HepG2 (cell line): ENCODE measurements at regions not wholly inside any gene's neighbourhood (a gene's known extent, or its start where the extent isn't known, plus 50 kb on each side); places are given as distances from the start of the nearest gene placed in this dataset.
A peak's percentile ranks its signal among the peaks of the same experiment; 100 is the strongest.

ENCODE experiments used
- ATAC-seq: fragments of 200-7000 bp; cut with Tn5 transposase; 3 replicates; pipeline ENCODE4 v1.9.1; 2020; ENCODE audit warnings: mild to moderate bottlenecking, moderate library complexity
- BruUV-seq: library from RNA; stranded (reverse); fragments of 400-500 nt; replicated peaks from 2 replicates; lab custom pipeline; 2021; lab: Mats Ljungman, UMichigan
- CTCF ChIA-PET: fragments of 300-600 bp; formaldehyde crosslinking; extraction: SDS; loops from one replicate; lab custom pipeline; 2021; ENCODE audit warnings: low total read pairs, inconsistent platforms, low intra/inter-chr PET ratio; lab: Yijun Ruan, JAX
- POLR2A ChIA-PET: fragments of 350-600 bp; sonication (Branson Sonifier 250); formaldehyde crosslinking; loops from one replicate; lab custom pipeline; 2020; ENCODE audit warnings: antibody characterized with exemption, inconsistent platforms; lab: Yijun Ruan, JAX
- DNase-seq: peaks from one replicate; pipeline ENCODE4 v3.0.0-alpha.2; 2015; ENCODE audit warnings: low spot score
- FAIRE-seq: peaks from 3 replicates; lab custom pipeline; 2011; peaks lifted over from hg19 to GRCh38; lab: Jason Lieb, UNC
- H2AFZ ChIP-seq: one replicate; pipeline ENCODE4 v1.6.1; 2011; ENCODE audit warnings: low read length, inconsistent platforms
- H3K27ac ChIP-seq: fragments of 300-600 bp; 3 replicates; pipeline ENCODE4 v1.8.0; 2011; ENCODE audit warnings: mixed run types, mild to moderate bottlenecking, mixed read lengths, low read length, inconsistent platforms; ENCODE audit not compliant: insufficient read depth; ENCODE audit errors: extremely low read length
- H3K27me3 ChIP-seq, 2 experiments: fragments of 200-600 bp in 1 of 2; 2 replicates in 1 of 2; 3 replicates in 1 of 2; pipeline versions ENCODE4 v1.6.0 to v1.8.0; 2011; ENCODE audit warnings: low read length in 2 of 2, mild to moderate bottlenecking in 2 of 2, moderate library complexity in 2 of 2, inconsistent platforms in 1 of 2; ENCODE audit not compliant: insufficient read depth in 2 of 2, control insufficient read depth in 1 of 2
- H3K36me3 ChIP-seq, 2 experiments: fragments of 200-600 bp in 1 of 2; replicated peaks in 1 of 2; 2 replicates in 1 of 2; 3 replicates in 1 of 2; pipeline versions ENCODE4 v1.5.1 to v1.8.0; 2011; ENCODE audit warnings: low read length in 2 of 2, inconsistent platforms in 1 of 2; ENCODE audit not compliant: insufficient read depth in 2 of 2, control insufficient read depth in 1 of 2
- H3K4me1 ChIP-seq: 2 replicates; pipeline ENCODE4 v1.5.1; 2012; ENCODE audit warnings: low read length, inconsistent platforms; ENCODE audit not compliant: insufficient read depth
- H3K4me2 ChIP-seq: 2 replicates; pipeline ENCODE4 v1.6.0; 2011; ENCODE audit warnings: low read depth, low read length, inconsistent platforms
- H3K4me3 ChIP-seq, 3 experiments: fragments of 200-600 bp in 1 of 3; sonication (generic), shearing (Covaris generic) in 1 of 3; replicated peaks in 1 of 3; 2 replicates each; pipeline ENCODE4 v1.5.1; 2011 to 2016; ENCODE audit warnings: low read length in 3 of 3, inconsistent platforms in 2 of 3, low read depth in 2 of 3, mild to moderate bottlenecking in 2 of 3, control low read depth in 1 of 3, mixed read lengths in 1 of 3; ENCODE audit not compliant: insufficient read depth in 1 of 3
- H3K79me2 ChIP-seq: one replicate; pipeline ENCODE4 v1.6.1; 2011; ENCODE audit warnings: low read length, inconsistent platforms; ENCODE audit not compliant: insufficient read depth
- H3K9ac ChIP-seq: 2 replicates; pipeline ENCODE4 v1.6.0; 2011; ENCODE audit warnings: mild to moderate bottlenecking, low read depth, low read length, inconsistent platforms; ENCODE audit not compliant: insufficient read depth
- H3K9me3 ChIP-seq: 2 replicates; pipeline ENCODE4 v1.5.1; 2012; ENCODE audit warnings: mild to moderate bottlenecking, low read length
- H4K20me1 ChIP-seq: 2 replicates; pipeline ENCODE4 v1.6.0; 2011; ENCODE audit warnings: inconsistent platforms, mild to moderate bottlenecking, low read length, moderate library complexity; ENCODE audit not compliant: insufficient read depth
- FOXK2 ChIP-seq: fragments of 450-650 bp; IDR thresholded peaks from 2 replicates; pipeline ENCODE4 v1.6.1; 2016
- HDAC6 ChIP-seq: fragments of 200-600 bp; sonication (generic); IDR thresholded peaks from 2 replicates; pipeline ENCODE4 v1.7.0; 2017; ENCODE audit warnings: mild to moderate bottlenecking, antibody characterized with exemption, low read length, low read depth
- IKZF4 ChIP-seq: sonication (generic); formaldehyde crosslinking; IDR thresholded peaks from 2 replicates; pipeline ENCODE4 v1.5.1; 2020; ENCODE audit warnings: borderline replicate concordance, mild to moderate bottlenecking, low read depth, missing genetic modification reagents; ENCODE audit errors: not compliant biosample characterization
- MAFF ChIP-seq: IDR thresholded peaks from 2 replicates; pipeline ENCODE4 v1.6.1; 2011; ENCODE audit warnings: low read depth, low read length, improper control_type of control experiment
- MAFK ChIP-seq, 2 experiments: IDR thresholded peaks in 1 of 2; conservative IDR thresholded peaks in 1 of 2; 2 replicates each; pipeline ENCODE4 v1.6.1; 2011; ENCODE audit warnings: improper control_type of control experiment in 2 of 2, low read length in 2 of 2
- ZFYVE20 ChIP-seq: sonication (generic); formaldehyde crosslinking; IDR thresholded peaks from 2 replicates; pipeline ENCODE4 v1.8.0; 2023; ENCODE audit warnings: low read depth, mild to moderate bottlenecking, moderate library complexity, missing genetic modification reagents, borderline replicate concordance
- ZIK1 ChIP-seq: sonication (generic); formaldehyde crosslinking; IDR thresholded peaks from 2 replicates; pipeline ENCODE4 v1.5.0; 2020; ENCODE audit warnings: mild to moderate bottlenecking, low read depth, missing genetic modification reagents, borderline replicate concordance
- ZMYM3 ChIP-seq: sonication (generic); formaldehyde crosslinking; IDR thresholded peaks from 2 replicates; pipeline ENCODE4 v1.5.1; 2020; ENCODE audit warnings: mild to moderate bottlenecking, missing genetic modification reagents
- WGBS: methylation state at CpG from one replicate; pipeline ENCODE4 v1.1.6; 2017; ENCODE audit warnings: low lambda C conversion rate; 5-methylcytosine and 5-hydroxymethylcytosine counted together
- in situ Hi-C: cut with HindIII; loops from 2 replicates; pipeline ENCODE4 v1.10.0; 2017; ENCODE audit warnings: low pct_unique_long_range_greater_than_20kb; ENCODE audit not compliant: extremely low pct_ligation_motif_present
- intact Hi-C: fragments of 100-400 bp; cut with micrococcal nuclease; formaldehyde crosslinking; loops from one replicate; pipeline ENCODE4 v1.10.0; 2022; ENCODE audit not compliant: unreplicated experiment
- TF ChIP-seq, protein P1 (sequence below): sonication (generic); formaldehyde crosslinking; IDR thresholded peaks from 2 replicates; pipeline ENCODE4 v1.4.0; 2020; ENCODE audit warnings: mild to moderate bottlenecking, missing genetic modification reagents
- TF ChIP-seq, protein P2 (sequence below): sonication (generic); formaldehyde crosslinking; IDR thresholded peaks from 2 replicates; pipeline ENCODE4 v1.8.0; 2022; ENCODE audit warnings: mild to moderate bottlenecking, missing genetic modification reagents, moderate library complexity
- TF ChIP-seq, protein P3 (sequence below): IDR thresholded peaks from 2 replicates; pipeline ENCODE4 v1.6.1; 2016; ENCODE audit warnings: low read depth, missing genetic modification reagents, missing compliant biosample characterization

DNA sequence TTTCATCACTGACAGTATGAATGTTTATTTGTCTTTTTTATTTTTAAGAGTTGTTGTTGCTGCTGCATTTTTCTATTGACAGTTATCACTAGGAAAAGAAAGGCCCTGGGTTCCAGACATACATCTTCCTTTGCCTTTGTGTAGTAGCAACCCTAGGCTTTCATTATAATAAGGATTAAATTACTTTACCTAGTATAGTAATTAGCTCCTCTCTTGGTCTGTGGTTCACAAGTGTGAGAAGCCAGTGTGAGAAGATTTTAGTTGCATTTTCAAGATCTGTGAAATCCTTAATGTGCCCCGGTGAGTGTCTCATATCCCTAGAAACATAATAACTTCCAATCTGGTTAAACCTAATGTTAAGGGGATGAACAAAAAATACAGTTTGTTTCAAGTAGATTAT lies 799.3 kb upstream of the MAP3K7 start:
- DNase-seq (no peak), FAIRE-seq (no peak), ATAC-seq (no peak)
- intact Hi-C loops (loop anchor here (5.0 kb wide), 1 partner anchor 304 kb away; no protein-coding TSS in a partner anchor), in situ Hi-C loops (no loop called here)
- Histone ChIP-seq H2AFZ (no peak overlapping the region), H3K27ac (no peak overlapping the region), H3K4me1 (no peaks in the 10 kb centered on the region), H3K36me3 (no peaks in the 10 kb centered on the region), H3K4me2 (no peak overlapping the region), H4K20me1 (no peaks in the 10 kb centered on the region), H3K27me3 (no peaks in the 10 kb centered on the region), H3K79me2 (no peaks in the 10 kb centered on the region), H3K9ac (no peak overlapping the region), H3K4me3 (no peak overlapping the region), H3K9me3 (peaks cover 7% of the 10 kb centered on the region; the same call in 1 of the 2 replicates)
- TF ChIP-seq, protein P1, sequence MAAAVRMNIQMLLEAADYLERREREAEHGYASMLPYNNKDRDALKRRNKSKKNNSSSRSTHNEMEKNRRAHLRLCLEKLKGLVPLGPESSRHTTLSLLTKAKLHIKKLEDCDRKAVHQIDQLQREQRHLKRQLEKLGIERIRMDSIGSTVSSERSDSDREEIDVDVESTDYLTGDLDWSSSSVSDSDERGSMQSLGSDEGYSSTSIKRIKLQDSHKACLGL (CRISPR knock-in tag) = no peak
- TF ChIP-seq ZIK1 = no peak
- TF ChIP-seq, protein P2, sequence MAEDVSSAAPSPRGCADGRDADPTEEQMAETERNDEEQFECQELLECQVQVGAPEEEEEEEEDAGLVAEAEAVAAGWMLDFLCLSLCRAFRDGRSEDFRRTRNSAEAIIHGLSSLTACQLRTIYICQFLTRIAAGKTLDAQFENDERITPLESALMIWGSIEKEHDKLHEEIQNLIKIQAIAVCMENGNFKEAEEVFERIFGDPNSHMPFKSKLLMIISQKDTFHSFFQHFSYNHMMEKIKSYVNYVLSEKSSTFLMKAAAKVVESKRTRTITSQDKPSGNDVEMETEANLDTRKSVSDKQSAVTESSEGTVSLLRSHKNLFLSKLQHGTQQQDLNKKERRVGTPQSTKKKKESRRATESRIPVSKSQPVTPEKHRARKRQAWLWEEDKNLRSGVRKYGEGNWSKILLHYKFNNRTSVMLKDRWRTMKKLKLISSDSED (CRISPR knock-in tag) = no peak
- no TSS peak for BruUV-seq
- ChIA-PET CTCF (no interaction called here), POLR2A (no interaction called here)
- 0% methylated on average over 1 of the region's 1 CpG for WGBS

DNA sequence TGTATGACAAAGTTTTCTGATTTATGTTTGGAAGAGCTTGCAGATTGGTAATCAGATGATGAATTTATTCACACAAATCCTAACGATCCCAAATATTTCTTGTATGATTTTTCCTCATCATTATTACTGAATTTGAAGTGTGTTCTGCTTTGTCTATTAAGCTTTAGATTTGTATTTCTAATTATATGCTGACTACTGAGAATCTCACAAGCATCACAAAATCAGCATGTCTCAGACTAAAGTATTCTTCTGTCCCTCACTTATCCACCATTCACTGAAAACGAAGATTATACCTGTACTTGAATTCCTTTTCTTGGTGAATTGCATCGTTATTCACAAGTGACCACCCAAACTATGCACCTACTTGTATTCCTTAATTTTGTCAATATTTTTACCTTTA lies 796.3 kb upstream of the MAP3K7 start:
- in situ Hi-C loops = no loop called here
- WGBS = 0% methylated on average over 3 of the region's 3 CpGs
- H3K9ac ChIP-seq = no peak overlapping the region
- no peaks in the 10 kb centered on the region for H4K20me1 ChIP-seq
- H3K4me1 ChIP-seq = no peaks in the 10 kb centered on the region
- no peaks in the 10 kb centered on the region for H3K79me2 ChIP-seq
- intact Hi-C loops = no loop called here
- H3K27ac ChIP-seq = no peak overlapping the region
- no peak for ATAC-seq
- no peaks in the 10 kb centered on the region for H3K27me3 ChIP-seq
- BruUV-seq = no TSS peak
- no peak overlapping the region for H3K4me2 ChIP-seq
- H2AFZ ChIP-seq = no peak overlapping the region
- POLR2A ChIA-PET = no interaction called here
- CTCF ChIA-PET = no interaction called here
- H3K9me3 ChIP-seq = peaks cover 4% of the 10 kb centered on the region; the same call in 1 of the 2 replicates
- no peak for DNase-seq
- FAIRE-seq = no peak
- no peak for TF ChIP-seq ZFYVE20 (CRISPR knock-in tag)
- TF ChIP-seq ZMYM3 (CRISPR knock-in tag) = no peak
- peak; percentile 29; the same call in 1 of the 2 replicates for TF ChIP-seq MAFF
- no peak for TF ChIP-seq FOXK2
- TF ChIP-seq, protein P3, sequence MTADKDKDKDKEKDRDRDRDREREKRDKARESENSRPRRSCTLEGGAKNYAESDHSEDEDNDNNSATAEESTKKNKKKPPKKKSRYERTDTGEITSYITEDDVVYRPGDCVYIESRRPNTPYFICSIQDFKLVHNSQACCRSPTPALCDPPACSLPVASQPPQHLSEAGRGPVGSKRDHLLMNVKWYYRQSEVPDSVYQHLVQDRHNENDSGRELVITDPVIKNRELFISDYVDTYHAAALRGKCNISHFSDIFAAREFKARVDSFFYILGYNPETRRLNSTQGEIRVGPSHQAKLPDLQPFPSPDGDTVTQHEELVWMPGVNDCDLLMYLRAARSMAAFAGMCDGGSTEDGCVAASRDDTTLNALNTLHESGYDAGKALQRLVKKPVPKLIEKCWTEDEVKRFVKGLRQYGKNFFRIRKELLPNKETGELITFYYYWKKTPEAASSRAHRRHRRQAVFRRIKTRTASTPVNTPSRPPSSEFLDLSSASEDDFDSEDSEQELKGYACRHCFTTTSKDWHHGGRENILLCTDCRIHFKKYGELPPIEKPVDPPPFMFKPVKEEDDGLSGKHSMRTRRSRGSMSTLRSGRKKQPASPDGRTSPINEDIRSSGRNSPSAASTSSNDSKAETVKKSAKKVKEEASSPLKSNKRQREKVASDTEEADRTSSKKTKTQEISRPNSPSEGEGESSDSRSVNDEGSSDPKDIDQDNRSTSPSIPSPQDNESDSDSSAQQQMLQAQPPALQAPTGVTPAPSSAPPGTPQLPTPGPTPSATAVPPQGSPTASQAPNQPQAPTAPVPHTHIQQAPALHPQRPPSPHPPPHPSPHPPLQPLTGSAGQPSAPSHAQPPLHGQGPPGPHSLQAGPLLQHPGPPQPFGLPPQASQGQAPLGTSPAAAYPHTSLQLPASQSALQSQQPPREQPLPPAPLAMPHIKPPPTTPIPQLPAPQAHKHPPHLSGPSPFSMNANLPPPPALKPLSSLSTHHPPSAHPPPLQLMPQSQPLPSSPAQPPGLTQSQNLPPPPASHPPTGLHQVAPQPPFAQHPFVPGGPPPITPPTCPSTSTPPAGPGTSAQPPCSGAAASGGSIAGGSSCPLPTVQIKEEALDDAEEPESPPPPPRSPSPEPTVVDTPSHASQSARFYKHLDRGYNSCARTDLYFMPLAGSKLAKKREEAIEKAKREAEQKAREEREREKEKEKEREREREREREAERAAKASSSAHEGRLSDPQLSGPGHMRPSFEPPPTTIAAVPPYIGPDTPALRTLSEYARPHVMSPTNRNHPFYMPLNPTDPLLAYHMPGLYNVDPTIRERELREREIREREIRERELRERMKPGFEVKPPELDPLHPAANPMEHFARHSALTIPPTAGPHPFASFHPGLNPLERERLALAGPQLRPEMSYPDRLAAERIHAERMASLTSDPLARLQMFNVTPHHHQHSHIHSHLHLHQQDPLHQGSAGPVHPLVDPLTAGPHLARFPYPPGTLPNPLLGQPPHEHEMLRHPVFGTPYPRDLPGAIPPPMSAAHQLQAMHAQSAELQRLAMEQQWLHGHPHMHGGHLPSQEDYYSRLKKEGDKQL (CRISPR knock-in tag) = no peak
- no peak for TF ChIP-seq HDAC6
- TF ChIP-seq IKZF4 = no peak
- TF ChIP-seq MAFK (conservative IDR thresholded peaks at IDR 0.05 in 1 of 2, IDR thresholded peaks at IDR 0.05 in 1 of 2; ENCODE audit: low read length in 2 of 2) = peak; percentile 54 to 65
- no peaks in the 10 kb centered on the region for H3K36me3 ChIP-seq
- H3K4me3 ChIP-seq = no peak overlapping the region
